SK-N-SH treated with all-trans-retinoic acid at 6 μM for 48 hours (cell line): ENCODE measurements at regions not wholly inside any gene's neighbourhood (a gene's known extent, or its start where the extent isn't known, plus 50 kb on each side); places are given as distances from the start of the nearest gene placed in this dataset.

Source experiments
- ARNTL ChIP-seq: fragments of 450-650 bp; formaldehyde crosslinking; IDR thresholded peaks from 2 replicates; pipeline ENCODE4 v1.5.0; 2020; ENCODE audit warnings: low read depth, mild to moderate bottlenecking, moderate library complexity, borderline replicate concordance
- BACH2 ChIP-seq: fragments of 250-450 bp; sonication (Bioruptor Pico); IDR thresholded peaks from 2 replicates; pipeline ENCODE4 v1.9.0; 2021; ENCODE audit warnings: mild to moderate bottlenecking, borderline replicate concordance
- ESRRG ChIP-seq: fragments of 250-450 bp; sonication (Bioruptor Pico); IDR thresholded peaks from 2 replicates; pipeline ENCODE4 v1.6.1; 2021; ENCODE audit warnings: mild to moderate bottlenecking
- OSR1 ChIP-seq: fragments of 250-450 bp; sonication (Bioruptor Pico); IDR thresholded peaks from 2 replicates; pipeline ENCODE4 v1.8.0; 2022; ENCODE audit warnings: moderate library complexity, mild to moderate bottlenecking, inconsistent platforms
- POU6F1 ChIP-seq: fragments of 250-450 bp; sonication (Bioruptor Pico); IDR thresholded peaks from 2 replicates; pipeline ENCODE4 v1.8.0; 2021; ENCODE audit warnings: low read depth, mild to moderate bottlenecking, moderate library complexity, borderline replicate concordance
- PPARA ChIP-seq: fragments of 250-450 bp; sonication (Bioruptor Pico); IDR thresholded peaks from 2 replicates; pipeline ENCODE4 v1.5.0; 2020; ENCODE audit warnings: mild to moderate bottlenecking, borderline replicate concordance
- TCF4 ChIP-seq: fragments of 250-450 bp; sonication (Bioruptor Pico); IDR thresholded peaks from 2 replicates; pipeline ENCODE4 v1.8.0; 2021; ENCODE audit warnings: mild to moderate bottlenecking, moderate library complexity, borderline replicate concordance
- TSHZ2 ChIP-seq: fragments of 250-450 bp; sonication (Bioruptor Pico); IDR thresholded peaks from 2 replicates; pipeline ENCODE4 v1.5.0; 2020; ENCODE audit warnings: mild to moderate bottlenecking, moderate library complexity
- ZC3H10 ChIP-seq: fragments of 250-450 bp; sonication (Bioruptor Pico); IDR thresholded peaks from 2 replicates; pipeline ENCODE4 v1.5.1; 2021; ENCODE audit warnings: mild to moderate bottlenecking, moderate library complexity
- ZFP3 ChIP-seq: fragments of 250-450 bp; sonication (Bioruptor Pico); IDR thresholded peaks from 2 replicates; pipeline ENCODE4 v1.5.0; 2020; ENCODE audit warnings: mild to moderate bottlenecking, moderate library complexity
- ZNF70 ChIP-seq: fragments of 450-650 bp; formaldehyde crosslinking; IDR thresholded peaks from 2 replicates; pipeline ENCODE4 v1.5.0; 2020; ENCODE audit warnings: mild to moderate bottlenecking, moderate library complexity
- ZNF8 ChIP-seq: fragments of 450-650 bp; formaldehyde crosslinking; IDR thresholded peaks from 2 replicates; pipeline ENCODE4 v1.5.0; 2020; ENCODE audit warnings: mild to moderate bottlenecking, moderate library complexity

- TF ChIP-seq ESRRG, result no peak
- TF ChIP-seq ARNTL (CRISPR knock-in tag), result no peak
- no peak for TF ChIP-seq TSHZ2 (CRISPR knock-in tag)
- no peak for TF ChIP-seq OSR1
- no peak for TF ChIP-seq ZNF70 (CRISPR knock-in tag)
- TF ChIP-seq BACH2 (CRISPR knock-in tag), result no peak
- no peak for TF ChIP-seq ZNF8 (CRISPR knock-in tag)
- no peak for TF ChIP-seq ZC3H10 (CRISPR knock-in tag)
- TF ChIP-seq POU6F1, result no peak
- TF ChIP-seq ZFP3, result no peak
- TF ChIP-seq PPARA (CRISPR knock-in tag), result no peak
- no peak for TF ChIP-seq TCF4 (CRISPR knock-in tag)
Measured at GRCh38 chr2:65611488-65611887, 179.1 kb upstream of the SPRED2 start.
